HG03045 (cell line): ENCODE measurements at regions not wholly inside any gene's neighbourhood (a gene's known extent, or its start where the extent isn't known, plus 50 kb on each side); places are given as distances from the start of the nearest gene placed in this dataset.

ENCODE experiments used
- ATAC-seq: cut with Tn5 transposase; IDR thresholded peaks from one replicate; pipeline ENCODE4 v1.9.1; 2021; ENCODE audit warnings: mild to moderate bottlenecking, moderate library complexity; ENCODE audit not compliant: unreplicated experiment

DNA sequence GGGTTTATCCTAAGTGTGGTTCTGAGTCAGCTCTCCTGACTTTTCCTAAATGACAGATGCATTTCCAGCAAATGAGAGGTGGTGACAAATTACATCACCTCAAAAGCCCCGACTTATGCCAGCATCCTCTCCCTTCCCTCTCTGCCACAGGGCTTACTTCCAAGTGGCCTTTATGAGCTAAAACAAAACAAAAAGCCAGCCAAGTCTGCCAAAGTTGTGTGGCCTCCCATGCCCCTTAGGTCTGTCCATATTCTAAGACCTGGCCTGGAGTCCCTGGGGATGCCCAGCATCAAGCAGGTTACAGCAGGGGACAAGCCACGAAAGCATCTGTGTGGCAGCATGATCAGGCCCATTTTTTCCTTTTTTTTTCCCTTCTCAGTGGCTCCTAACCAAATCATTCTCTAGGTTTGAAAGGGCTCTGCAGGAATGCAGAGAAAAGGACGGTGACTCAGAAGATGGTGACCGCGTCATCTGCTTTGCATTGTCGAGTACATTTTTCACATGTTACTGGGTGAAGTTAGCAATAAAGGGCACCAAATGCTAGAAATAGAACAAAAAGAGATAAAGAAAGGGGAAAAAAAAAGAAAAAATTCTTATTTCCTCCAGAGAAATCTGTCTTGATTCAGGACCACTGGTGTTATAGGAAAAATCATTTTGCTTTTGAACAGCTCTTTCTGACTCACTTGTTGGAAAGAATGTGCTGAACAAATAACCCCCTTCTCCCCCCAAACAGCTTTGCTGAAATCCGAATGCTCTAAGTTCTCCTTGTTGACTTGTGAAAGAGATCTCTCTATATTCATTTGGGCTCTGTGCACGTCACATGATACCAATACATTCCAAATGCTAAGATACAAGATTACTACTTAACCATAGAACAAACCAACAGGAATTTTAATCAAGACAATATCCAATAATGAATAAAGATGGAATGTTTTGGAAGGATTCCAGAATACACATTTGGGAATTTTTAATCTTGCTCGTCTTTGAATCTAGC lies 178.7 kb downstream of the EN1 start:
- no peak for ATAC-seq

DNA sequence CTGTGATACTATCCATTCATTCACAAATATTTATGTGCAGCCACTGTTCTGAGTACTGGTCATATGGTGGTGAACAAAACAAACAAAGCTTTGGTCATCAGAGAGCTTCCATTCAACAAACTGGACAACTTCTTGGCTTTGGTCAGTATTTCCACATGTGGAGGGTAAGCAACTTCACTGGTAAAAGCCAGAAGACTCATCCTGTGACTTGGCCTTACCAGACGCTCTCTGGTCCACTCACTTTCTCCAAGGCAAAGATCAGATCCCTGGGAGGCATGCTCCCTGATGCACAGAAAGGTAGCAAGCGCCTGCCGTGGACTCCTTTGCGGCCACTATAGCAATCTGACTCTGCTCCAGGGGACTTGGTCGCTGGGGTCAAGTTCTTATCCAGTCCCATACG lies 179.5 kb downstream of the EN1 start:
- no peak for ATAC-seq

DNA sequence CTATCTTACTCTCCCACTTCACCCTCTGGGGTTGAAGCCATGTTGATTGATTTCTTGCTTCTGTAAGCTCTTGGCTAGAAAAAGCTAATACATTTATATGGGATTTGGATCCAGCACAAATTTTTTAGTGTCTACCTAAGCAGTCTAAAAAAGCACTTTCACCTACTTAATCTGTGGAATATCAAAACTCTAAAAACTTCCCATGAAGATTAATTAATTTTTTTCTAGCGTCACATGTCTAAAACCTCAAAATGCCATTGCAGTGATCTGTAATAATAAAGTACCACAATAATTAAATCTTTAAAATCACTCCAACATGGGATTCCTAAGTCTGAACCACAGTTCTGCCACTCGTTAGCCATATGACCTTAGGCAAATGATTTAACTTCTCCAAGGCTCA lies 180.1 kb downstream of the EN1 start:
- ATAC-seq = no peak

DNA sequence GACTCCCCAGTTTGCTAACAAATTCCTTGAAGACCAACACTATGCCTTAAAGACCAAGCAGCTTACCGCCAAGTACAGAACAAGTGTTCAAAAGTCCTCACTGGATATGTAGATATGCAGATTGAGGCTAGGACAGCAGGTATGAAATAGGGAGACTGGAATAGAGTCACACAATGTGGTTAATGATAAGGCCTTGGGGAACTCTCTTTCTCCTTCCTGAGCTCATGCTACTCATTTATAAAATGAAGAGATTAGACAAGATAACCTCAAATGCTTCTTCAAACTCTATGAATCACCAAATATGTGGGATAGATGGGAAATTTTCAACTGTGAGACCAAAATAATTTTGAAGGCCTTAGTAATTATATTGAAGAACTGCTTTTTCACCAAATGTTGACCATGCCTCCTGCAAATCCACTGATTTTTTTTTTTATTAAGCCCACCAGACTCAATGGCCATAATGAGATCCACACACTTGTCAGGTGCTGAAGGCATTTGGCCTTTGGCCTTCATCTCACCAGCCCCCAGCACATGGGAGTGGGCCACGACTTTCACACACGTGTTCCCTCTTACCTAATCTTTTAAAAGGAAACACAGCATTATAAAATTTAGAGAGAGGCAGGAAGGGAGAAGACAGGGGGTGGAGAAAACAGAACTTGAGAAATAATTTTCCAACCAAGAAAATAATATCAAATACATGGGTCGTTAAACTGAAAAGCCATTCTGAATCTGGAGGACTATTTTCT lies 181.5 kb downstream of the EN1 start:
- no peak for ATAC-seq

DNA sequence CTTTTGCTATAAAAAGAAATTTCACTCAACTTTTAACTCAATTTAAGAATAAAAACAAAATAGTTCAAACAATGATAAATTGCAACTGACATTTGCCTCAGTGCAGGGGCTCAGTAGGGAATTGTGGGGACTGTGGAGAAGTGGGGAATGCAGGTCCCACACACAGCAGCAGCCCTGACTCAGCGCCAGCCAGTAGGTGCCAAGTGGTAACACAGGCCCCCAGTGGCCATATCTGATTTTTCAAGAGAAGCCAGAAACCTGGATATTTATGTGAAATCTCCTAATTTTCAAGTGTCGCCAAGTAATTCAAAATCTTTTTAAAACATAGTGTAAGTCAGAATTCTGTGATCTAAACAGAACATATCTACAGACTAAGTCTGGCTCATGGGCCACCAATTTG lies 186.3 kb downstream of the EN1 start:
- no peak for ATAC-seq

DNA sequence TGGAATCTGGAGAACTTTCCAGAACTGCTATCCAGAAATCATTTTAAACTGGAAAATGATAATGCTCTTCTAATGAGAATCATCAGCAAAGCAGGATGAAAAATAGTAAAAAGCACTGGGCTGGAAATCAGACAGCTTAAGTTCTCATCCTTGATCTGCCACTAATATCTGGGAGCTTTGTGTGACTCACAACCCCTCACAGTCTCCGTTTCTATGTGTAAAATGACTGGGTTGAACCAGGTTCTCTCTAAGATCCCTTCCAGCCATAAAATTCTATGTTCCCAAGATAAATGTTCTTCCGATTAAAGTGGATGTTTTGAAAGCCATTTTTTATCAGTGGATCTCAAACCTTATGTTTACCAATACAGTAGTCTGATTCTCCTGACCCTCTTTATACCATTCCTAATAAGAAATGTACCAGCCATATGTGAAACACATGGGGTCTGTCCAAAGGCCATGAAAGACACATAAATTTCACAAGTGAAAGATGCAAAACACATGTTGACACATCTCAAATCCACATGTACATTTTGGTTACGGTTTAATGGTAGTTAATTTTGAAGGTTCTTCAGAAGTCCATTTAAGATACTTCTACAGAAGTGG lies 188.8 kb downstream of the EN1 start:
- ATAC-seq = no peak

DNA sequence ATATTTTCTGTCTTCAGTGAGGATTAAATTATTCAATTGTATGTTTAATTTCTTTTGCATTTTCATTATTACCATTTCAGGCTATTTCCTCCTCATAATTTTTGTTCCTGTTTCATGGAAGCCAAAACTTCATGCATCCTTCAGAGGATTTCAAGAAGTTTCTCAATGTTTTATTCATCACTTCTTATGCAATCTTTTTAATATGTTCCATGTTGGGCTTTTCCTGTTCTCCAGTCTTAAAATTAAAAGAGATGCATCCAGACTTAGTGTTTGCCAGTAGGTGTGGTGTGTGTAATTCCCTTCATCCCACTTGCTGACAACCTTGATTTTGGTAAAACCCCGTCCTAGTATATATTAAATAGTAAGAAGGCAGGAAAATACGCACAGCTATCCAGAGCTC lies 190.0 kb downstream of the EN1 start:
- ATAC-seq = no peak

DNA sequence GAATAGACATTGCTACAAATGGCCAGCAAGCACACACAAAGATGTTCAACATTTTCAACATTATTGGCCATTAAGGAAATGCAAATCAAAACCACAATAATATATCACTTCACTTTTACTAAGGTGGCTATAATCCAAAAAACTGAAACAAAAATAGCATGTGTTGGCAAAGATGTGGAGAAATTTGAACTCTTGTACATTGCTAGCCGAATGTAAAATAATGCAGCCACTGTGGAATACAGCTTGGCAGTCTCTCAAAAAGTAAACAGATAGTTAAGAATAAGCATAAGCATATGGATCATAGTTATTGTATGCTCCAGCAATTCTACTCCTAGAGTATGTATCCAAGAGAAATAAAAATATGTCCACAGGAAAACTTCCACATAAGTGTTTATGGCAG lies 192.5 kb downstream of the EN1 start:
- ATAC-seq = no peak

DNA sequence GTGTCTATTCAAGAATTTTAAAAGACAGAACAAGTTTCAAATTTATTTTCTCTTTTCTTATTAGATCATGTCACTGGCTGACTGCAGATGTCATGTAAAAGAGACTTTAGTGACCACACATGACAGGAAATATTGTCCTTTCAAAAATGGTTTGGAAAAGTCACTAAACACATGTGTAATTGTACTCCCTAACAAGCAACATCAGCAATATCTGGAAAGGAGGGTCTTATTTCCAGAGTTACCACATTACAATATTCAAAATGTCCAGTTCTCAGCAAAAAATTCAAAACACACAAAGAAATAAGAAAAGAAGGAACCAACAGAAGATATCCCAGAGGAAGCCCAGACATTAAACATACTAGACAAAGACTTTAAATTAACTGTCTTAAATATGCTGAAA lies 197.1 kb downstream of the EN1 start:
- no peak for ATAC-seq

DNA sequence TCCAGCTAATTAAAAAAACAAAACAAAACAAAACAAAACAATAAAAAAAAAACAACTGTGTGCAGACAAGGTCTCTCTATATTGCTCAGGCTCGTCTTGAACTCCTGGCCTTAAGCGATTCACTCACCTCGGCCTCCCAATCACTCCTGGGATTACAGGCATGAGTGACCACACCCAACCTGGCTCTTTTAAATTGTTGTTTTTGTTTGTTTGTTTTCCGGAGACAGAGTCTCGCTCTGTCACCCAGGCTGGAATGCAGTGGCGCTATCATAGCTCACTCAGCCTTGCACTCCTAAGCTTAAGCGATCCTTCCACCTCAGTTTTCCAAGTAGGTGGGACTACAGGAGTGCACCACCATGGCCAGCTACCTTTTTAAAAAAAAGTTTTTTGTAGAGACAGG lies 201.6 kb downstream of the EN1 start:
- ATAC-seq = no peak

DNA sequence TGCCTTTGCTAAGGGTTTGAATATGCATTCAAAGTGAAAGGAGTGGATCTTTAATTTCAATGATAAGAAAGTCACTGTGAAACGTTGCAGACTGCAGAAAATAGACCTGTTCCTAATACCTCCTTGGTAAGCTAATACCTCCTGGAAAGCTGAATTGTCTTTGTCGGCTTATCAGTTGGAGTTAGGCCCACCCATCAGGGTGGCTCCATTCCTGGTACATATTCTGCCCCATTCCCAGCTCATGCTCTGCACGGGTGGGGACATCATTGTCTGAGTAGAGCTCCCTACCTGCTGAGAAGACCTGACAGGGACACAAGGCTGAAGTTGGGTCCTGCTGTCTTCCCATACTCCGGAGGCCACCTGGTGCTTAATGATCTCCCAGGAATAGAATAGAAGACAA lies 203.3 kb downstream of the EN1 start:
- ATAC-seq = no peak

DNA sequence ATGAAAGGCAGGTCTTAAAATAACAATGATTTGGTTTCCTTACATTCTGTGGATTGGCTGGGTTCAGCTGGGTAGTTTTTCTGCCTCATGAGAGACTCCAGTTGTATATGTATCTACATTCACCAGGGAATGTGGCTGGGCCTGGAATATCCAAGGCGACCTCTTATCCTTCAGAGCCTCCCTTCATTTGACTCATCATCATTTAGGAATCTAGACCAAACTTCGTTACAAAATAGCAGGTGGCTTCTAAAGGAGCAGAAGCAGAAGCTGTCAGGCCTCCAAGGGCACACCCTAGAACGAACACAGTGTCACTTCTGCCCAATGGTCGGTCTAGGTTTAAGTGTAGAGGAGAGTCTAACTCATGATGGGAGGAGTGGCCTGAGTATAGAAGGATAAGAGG lies 204.2 kb downstream of the EN1 start:
- ATAC-seq = no peak

DNA sequence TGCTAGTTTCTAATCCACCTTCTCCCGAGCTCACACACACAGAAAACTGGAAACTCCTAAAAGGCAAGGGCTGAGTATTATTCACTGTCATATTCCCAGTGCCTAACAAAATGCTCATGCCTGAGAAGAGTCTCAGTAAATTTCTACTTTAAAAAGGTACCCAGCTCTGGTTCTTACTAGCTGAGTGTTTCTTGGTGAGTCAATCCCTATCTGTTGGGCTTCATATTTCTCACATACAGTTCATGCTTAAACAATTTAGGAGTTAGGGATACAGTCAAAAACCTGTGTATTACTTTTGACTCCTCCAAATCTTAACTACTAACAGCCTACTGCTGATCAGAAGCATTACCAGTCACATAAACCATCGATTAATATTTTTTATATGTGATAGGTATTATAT lies 204.9 kb downstream of the EN1 start:
- no peak for ATAC-seq

DNA sequence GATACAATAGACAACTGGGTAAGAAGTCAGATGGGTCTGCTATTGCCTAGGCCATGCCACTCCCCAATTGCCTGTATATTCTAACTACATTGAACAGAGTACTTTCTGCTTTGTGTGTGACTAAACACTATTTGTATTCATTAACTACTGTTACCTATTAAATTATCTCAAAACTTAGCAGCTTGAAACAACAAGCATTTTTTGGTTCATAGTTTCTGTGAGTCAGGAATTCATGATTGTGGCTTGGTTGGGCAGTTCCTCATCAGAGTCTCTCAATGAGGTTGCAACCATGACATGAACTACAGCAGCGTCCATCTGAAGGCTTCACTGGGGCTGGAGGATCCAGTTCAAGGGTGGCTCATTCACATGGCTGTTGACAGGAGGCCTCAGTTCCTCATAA lies 205.7 kb downstream of the EN1 start:
- no peak for ATAC-seq

DNA sequence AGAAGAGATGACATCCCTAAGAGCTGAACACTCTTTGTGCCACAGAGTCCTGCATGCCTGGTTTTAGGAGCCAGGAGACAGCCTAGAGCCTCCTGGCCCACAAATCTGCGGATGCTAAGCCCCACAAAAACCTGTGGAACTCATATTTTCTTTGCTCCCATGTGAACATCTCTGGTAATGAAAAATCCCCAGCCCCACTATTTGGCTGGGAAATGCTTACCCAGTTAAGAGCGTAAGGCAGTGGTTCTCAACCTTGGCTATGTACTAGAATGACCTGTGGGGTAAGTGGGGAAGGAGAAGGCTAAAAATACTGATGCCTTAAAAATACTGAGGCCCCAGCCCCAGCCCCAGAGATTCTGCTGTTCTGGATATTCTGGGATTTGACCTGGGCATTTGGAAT lies 208.1 kb downstream of the EN1 start:
- ATAC-seq = no peak

DNA sequence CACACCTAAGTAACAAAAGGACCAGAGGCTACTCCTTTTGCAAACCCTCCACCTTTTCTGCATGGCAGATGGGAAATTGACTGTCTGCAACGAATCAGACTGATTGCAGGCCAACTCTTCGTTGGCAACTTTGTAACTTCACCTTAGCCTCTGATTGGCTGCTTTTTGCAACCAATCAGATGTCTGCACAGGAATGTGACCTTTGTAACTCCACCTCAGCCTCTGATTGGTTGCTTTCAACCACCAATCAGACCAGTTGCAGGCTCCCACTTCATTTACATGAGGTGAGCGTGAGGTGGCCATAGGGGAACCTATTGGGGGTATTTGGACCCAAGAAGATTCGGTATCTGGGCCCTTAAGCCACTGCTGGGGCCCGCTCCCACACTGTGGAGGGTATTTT lies 209.0 kb downstream of the EN1 start:
- ATAC-seq = no peak

DNA sequence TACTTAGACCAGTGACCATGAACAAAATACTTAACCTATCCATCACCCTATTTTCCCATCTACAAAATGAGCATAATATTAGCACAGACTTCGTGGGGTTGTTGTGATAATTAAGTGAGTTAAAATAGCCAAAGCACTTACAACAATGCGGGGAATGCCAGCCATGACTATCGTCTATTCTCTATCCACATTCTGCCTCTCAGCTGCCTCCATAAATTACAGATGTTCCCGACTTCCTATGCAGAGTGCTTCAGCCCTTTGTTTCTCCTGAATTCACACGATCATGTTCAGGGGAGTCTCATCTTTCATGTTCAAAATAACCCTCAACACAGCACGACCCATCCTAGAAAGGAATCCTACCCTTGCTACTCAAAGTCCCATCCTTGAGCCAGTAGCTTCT lies 211.6 kb downstream of the EN1 start:
- ATAC-seq = no peak

DNA sequence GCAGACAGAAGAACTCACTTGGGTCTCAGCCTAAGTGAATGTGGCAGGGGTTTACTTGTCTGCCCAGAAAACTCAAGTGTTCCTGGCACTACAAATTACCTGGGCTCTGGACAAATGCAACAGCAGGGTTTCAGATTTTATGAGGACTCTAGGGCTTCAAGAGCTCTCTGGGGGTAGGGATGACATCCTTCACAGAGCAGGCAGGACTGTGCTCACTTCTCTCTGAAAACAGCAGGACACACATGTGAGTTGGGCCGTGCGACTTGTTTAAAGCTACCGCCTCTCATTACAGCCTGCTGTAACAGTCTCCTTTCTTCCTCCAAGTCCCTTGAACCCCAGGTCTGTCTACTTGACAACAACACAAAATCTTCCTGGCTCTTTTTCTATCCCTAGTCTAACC lies 212.6 kb downstream of the EN1 start:
- ATAC-seq = no peak

DNA sequence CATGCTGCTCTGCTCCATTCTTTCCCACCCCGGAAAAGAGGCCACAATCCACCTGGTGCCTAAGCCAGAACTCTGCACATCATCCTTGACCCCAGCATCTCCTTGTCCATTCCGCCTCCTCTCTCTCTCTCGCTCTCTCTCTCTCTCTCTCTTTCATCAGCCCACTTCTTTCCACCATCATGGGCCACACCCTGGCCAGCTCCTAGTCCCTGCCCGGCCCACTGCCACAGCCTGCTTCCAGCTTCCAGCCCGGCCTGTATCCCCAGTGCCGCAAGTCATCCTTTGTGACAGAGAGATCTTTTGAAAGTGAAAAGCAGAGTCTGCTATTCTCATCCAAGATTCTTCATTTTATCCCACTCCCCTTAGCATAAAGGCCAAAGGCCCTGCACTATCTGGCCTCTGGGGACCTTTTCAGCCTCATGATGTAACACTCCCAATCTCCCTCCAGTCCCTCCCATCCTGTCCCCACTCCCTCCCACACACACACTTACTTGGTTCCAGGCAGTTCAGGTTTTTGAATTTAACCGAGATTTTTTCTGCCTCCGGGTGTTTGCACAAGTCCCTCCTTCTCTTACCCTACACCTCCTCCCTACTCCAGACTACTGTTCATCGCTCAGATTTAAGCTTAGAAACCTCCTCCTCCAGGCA lies 214.0 kb downstream of the EN1 start:
- ATAC-seq = no peak

DNA sequence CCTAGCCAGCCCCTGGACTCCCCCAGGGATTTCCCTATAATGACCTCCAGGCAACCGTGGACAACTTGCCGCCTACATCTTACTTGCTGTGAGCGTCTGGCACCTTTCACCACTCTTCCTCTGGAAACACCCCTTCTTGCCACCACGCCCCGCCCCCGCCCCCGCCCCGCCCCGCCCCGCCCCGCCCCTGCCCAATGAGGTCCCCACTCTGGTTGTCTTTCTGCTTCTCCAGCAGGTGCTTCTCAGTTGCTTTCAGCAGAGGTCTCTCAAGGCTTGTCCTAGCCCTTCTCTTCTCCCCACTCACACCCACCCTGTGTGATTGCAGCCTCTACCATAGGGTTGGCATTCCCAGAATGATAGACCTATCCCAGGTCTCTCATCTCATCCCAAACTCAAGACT lies 214.5 kb downstream of the EN1 start:
- no peak for ATAC-seq

DNA sequence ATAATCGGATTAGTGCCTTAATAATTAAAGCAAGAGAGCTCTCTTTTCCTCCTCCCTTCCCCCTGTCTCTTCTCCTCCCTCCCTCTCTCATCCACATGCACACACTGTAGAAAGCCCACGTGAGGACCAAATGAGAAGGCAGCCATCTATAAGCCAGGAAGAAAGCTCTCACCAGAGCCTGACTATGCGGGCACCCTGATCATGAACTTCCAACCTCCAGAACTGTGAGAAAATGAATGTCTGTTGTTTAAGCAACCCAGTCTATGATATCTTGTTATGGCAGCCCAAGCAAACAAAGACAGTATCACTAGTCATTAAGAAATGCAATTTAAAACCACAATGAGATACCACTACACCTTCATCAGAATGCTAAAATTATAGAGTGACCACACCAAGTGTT lies 220.3 kb downstream of the EN1 start:
- ATAC-seq = no peak
